ENCODE measurements at regions not wholly inside any gene's neighbourhood (a gene's known extent, or its start where the extent isn't known, plus 50 kb on each side); places are given as distances from the start of the nearest gene placed in this dataset.
"Not testable (repeated sequence)": the region's sequence is repeated elsewhere in the genome, so short reads cannot be mapped to it uniquely, and the experiment has no call there.

DNA sequence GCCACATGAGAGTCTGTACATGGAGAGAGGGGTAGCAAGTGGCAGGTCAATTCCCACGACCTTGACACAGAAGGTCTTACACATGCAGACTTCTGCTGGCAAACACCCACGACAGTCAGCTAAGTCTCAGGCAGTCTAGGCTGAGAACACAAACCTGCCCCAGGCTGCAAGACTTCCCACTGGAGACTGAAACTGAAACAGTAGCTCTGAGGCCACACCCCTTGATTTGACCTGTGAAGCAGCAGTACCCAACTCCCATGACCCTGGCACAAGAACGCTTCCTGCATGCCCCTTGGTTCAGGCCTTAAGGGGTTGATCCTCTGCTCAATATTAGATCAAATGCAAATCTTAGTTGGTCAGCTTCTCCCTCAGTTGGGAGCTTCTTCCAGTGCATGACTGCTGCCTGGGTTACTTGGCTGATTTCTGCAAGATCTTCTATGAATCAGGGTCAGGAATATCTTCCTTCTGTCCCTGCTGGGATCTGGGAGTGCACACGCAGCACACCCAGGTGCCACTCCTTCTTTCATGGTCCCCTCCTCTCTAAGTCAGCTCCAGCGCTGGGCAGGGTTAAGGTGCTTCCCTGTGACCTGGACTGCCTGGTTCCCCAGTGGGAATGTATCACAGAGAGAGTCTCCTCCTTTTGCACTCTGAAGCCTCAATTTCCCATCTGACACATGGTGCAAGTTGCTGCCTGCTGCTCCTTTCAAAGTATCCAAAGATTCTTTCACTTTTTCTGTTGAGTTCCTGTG lies 403.9 kb upstream of the NPAP1 start:
- not testable (repeated sequence) for H3K9ac ChIP-seq (ENCODE audit: low read depth in 1 of 3, low read length in 3 of 3); H3K36me3 ChIP-seq (ENCODE audit: control insufficient read depth in 3 of 3, insufficient read depth in 3 of 3, low read length in 3 of 3); H3K4me3 ChIP-seq (ENCODE audit: low read length in 3 of 3); H3K27me3 ChIP-seq (ENCODE audit: control insufficient read depth in 3 of 3, insufficient read depth in 3 of 3, low read length in 3 of 3); H3K9me3 ChIP-seq (ENCODE audit: control insufficient read depth in 3 of 3, low read length in 3 of 3); H3K27ac ChIP-seq (ENCODE audit: low read depth, low read length); H3K4me1 ChIP-seq (ENCODE audit: control insufficient read depth in 3 of 3, insufficient read depth in 3 of 3, low read length in 3 of 3)

DNA sequence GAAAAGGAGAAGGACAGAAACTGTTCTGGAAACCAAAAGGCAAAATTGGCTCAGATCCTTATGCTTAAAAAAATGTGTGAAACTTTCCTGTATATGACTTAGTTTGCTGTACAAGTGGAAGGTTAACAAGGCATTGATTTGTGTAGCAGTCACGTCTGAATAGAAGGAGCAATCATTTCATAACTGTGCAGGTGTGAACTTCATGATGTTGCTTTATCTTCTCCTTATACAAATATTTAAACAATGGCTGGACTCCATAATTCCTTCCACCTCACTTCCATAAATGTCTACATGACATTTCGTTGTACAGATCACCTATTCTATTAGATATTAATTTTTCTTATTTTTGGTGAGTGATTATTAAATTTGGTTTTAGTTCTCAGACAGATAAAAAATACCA lies 382.7 kb upstream of the NPAP1 start:
- Histone ChIP-seq H3K4me3 (ENCODE audit: low read length in 3 of 3) (no peak overlapping the region), H3K36me3 (ENCODE audit: control insufficient read depth in 3 of 3, insufficient read depth in 3 of 3, low read length in 3 of 3) (no peaks in the 10 kb centered on the region), H3K27ac (ENCODE audit: low read depth, low read length) (no peak overlapping the region), H3K4me1 (ENCODE audit: control insufficient read depth in 3 of 3, insufficient read depth in 3 of 3, low read length in 3 of 3) (no peaks in the 10 kb centered on the region), H3K27me3 (ENCODE audit: control insufficient read depth in 3 of 3, insufficient read depth in 3 of 3, low read length in 3 of 3) (no peaks in the 10 kb centered on the region), H3K9ac (ENCODE audit: low read depth in 1 of 3, low read length in 3 of 3) (no peak overlapping the region), H3K9me3 (ENCODE audit: control insufficient read depth in 3 of 3, low read length in 3 of 3) (no peaks in the 10 kb centered on the region)

DNA sequence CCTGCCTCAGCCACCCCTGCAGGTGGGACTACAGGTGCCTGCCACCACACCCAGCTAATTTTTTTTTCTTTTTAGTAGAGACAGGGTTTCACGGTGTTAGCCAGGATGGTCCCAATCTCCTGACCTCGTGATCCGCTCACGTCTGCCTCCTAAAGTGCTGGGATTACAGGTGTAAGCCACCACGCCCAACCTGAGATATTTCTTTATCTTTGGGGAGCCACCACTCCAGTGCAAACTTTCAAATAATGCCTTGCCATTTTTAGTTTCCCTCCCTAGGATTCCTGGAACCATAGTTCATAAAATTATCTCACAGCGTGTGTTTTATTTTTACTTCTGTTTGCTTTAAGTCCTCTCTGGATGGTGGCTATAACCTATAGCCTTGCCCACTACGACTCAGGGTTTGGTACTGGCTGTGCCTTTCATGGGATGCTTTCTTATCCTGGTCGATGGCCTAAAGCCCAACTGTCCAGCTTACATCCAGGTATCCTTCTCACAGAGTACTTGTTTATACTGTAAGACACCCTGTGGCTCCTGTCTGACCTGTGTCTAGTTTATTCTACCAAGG lies 374.7 kb upstream of the NPAP1 start:
- not testable (repeated sequence) for H3K9ac ChIP-seq (ENCODE audit: low read depth in 1 of 3, low read length in 3 of 3); H3K36me3 ChIP-seq (ENCODE audit: control insufficient read depth in 3 of 3, insufficient read depth in 3 of 3, low read length in 3 of 3); H3K27me3 ChIP-seq (ENCODE audit: control insufficient read depth in 3 of 3, insufficient read depth in 3 of 3, low read length in 3 of 3); H3K27ac ChIP-seq (ENCODE audit: low read depth, low read length); H3K4me1 ChIP-seq (ENCODE audit: control insufficient read depth in 3 of 3, insufficient read depth in 3 of 3, low read length in 3 of 3); H3K4me3 ChIP-seq (ENCODE audit: low read length in 3 of 3); H3K9me3 ChIP-seq (ENCODE audit: control insufficient read depth in 3 of 3, low read length in 3 of 3)

DNA sequence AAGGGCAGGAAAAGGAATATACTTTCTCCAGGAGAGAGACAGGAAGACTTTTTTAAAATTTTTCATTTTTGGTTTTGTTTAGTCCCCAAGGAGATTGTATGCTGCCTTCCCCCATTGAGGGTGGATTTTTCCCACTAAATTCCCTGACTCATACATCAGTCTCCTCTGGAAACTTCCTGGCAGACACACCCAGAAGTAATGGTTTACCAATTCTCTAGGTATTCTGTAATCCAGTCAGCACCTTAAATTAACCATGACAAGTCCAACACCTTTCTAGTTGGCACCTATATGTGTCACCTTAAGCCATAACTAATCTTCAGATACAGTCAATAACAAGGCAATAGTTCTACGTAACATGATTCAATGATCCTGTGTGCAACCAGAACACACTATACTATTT lies 373.6 kb upstream of the NPAP1 start:
- H3K36me3 ChIP-seq (ENCODE audit: control insufficient read depth in 3 of 3, insufficient read depth in 3 of 3, low read length in 3 of 3); H3K27ac ChIP-seq (ENCODE audit: low read depth, low read length); H3K4me3 ChIP-seq (ENCODE audit: low read length in 3 of 3); H3K27me3 ChIP-seq (ENCODE audit: control insufficient read depth in 3 of 3, insufficient read depth in 3 of 3, low read length in 3 of 3); H3K9ac ChIP-seq (ENCODE audit: low read depth in 1 of 3, low read length in 3 of 3); H3K9me3 ChIP-seq (ENCODE audit: control insufficient read depth in 3 of 3, low read length in 3 of 3); H3K4me1 ChIP-seq (ENCODE audit: control insufficient read depth in 3 of 3, insufficient read depth in 3 of 3, low read length in 3 of 3): not testable (repeated sequence)

DNA sequence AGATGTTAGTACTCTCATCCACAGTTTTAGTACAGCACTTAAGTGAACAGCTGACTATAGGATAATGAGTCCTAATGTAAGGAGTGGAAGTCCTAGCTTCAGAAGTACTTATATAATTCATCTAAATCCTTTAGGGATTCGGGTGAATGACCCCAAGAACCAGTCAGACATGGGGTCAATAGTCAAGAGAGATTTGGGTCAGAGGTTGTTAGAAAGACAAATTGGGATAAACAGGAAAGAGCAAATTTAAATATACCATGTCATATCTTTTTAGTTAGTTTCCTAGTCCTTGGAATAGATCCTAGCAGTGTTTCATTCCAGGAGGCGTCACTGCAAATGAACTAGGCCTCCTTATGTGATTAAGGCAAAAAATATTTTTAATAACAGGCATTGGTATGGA lies 370.8 kb upstream of the NPAP1 start:
- H3K4me3 ChIP-seq (ENCODE audit: low read length in 3 of 3); H3K27me3 ChIP-seq (ENCODE audit: control insufficient read depth in 3 of 3, insufficient read depth in 3 of 3, low read length in 3 of 3); H3K36me3 ChIP-seq (ENCODE audit: control insufficient read depth in 3 of 3, insufficient read depth in 3 of 3, low read length in 3 of 3); H3K9ac ChIP-seq (ENCODE audit: low read depth in 1 of 3, low read length in 3 of 3); H3K27ac ChIP-seq (ENCODE audit: low read depth, low read length); H3K9me3 ChIP-seq (ENCODE audit: control insufficient read depth in 3 of 3, low read length in 3 of 3); H3K4me1 ChIP-seq (ENCODE audit: control insufficient read depth in 3 of 3, insufficient read depth in 3 of 3, low read length in 3 of 3): not testable (repeated sequence)

DNA sequence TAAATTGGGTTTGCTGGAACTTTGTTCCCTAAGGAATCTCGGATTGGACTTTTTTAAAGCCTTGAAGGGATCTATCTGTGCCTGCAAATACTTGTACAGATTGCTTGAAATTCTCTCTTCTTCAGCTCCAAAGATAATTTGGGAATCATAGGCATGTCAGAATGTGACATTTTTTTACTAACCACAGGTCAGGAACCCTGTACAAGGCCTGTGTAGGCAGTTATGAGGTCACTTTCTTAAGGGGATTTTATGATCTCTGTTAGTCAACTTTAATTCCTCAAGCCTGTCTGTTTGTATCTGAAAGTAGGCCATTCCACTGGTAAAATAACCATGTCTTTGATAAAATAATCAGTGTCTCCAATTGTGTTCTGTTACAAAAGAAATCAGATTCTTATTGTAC lies 369.9 kb upstream of the NPAP1 start:
- not testable (repeated sequence) for H3K36me3 ChIP-seq (ENCODE audit: control insufficient read depth in 3 of 3, insufficient read depth in 3 of 3, low read length in 3 of 3); H3K27ac ChIP-seq (ENCODE audit: low read depth, low read length); H3K9ac ChIP-seq (ENCODE audit: low read depth in 1 of 3, low read length in 3 of 3); H3K27me3 ChIP-seq (ENCODE audit: control insufficient read depth in 3 of 3, insufficient read depth in 3 of 3, low read length in 3 of 3); H3K4me1 ChIP-seq (ENCODE audit: control insufficient read depth in 3 of 3, insufficient read depth in 3 of 3, low read length in 3 of 3); H3K4me3 ChIP-seq (ENCODE audit: low read length in 3 of 3); H3K9me3 ChIP-seq (ENCODE audit: control insufficient read depth in 3 of 3, low read length in 3 of 3)

DNA sequence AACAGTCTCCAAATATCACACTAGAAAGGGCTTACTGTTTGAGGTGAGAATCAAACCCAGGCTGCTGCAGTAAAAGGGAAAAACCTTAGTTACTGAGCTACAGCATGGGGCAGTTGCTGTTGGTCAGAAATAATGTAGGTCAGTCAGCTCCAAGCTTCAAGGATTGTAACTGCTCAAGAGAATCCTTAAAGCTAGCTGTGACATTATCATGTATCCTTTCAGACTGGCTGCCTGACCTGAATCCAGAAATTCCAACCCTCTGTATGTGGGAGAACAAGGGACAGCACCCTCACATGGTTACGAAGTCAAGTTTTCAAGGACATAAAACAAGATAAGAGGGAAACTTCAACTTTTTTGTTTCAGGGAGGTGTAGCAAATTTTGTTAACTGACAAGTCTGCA lies 365.9 kb upstream of the NPAP1 start:
- H3K36me3 ChIP-seq (ENCODE audit: control insufficient read depth in 3 of 3, insufficient read depth in 3 of 3, low read length in 3 of 3); H3K27ac ChIP-seq (ENCODE audit: low read depth, low read length); H3K4me3 ChIP-seq (ENCODE audit: low read length in 3 of 3); H3K4me1 ChIP-seq (ENCODE audit: control insufficient read depth in 3 of 3, insufficient read depth in 3 of 3, low read length in 3 of 3); H3K9me3 ChIP-seq (ENCODE audit: control insufficient read depth in 3 of 3, low read length in 3 of 3); H3K27me3 ChIP-seq (ENCODE audit: control insufficient read depth in 3 of 3, insufficient read depth in 3 of 3, low read length in 3 of 3); H3K9ac ChIP-seq (ENCODE audit: low read depth in 1 of 3, low read length in 3 of 3): not testable (repeated sequence)

DNA sequence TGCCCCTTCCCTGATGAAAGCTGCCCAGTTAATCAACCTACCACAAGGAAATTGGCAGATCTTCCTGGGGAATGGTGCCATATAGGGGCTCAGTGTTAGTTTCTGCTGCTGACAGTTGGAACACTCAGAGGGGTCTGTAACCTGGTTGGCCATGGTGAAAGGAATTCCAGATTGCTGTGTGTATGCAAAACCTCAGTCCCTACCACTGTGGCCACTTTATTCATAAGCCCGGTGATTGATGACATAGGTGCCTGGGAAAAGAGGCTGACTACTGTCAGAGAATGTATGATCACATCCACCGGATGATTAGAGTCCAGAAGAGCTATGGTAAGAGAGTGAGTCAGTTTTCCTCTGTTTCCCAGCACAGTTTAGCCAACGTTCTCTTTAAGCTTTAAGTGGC lies 363.9 kb upstream of the NPAP1 start:
- not testable (repeated sequence) for H3K4me1 ChIP-seq (ENCODE audit: control insufficient read depth in 3 of 3, insufficient read depth in 3 of 3, low read length in 3 of 3)

DNA sequence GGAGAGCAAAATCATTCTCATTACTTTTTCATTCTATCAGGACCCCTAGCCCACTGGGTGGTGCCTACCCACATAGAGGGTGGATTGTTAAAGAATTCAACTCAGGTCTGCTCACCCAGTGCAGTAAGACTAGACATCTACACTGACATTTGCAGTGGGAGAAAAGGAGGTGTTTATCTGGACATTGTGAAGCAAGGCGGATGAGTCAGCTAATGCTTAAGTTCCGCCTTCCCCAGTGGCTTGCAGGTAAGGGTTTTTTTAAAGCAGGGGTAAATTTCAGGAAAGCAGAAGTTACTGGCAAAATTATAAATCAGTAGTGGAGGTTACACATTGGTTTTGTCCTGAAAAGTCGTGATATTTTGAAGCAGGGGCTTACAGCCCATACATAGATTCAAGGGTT lies 359.2 kb upstream of the NPAP1 start:
- H3K4me3 ChIP-seq (ENCODE audit: low read length in 3 of 3); H3K9ac ChIP-seq (ENCODE audit: low read depth in 1 of 3, low read length in 3 of 3); H3K4me1 ChIP-seq (ENCODE audit: control insufficient read depth in 3 of 3, insufficient read depth in 3 of 3, low read length in 3 of 3); H3K9me3 ChIP-seq (ENCODE audit: control insufficient read depth in 3 of 3, low read length in 3 of 3); H3K36me3 ChIP-seq (ENCODE audit: control insufficient read depth in 3 of 3, insufficient read depth in 3 of 3, low read length in 3 of 3); H3K27me3 ChIP-seq (ENCODE audit: control insufficient read depth in 3 of 3, insufficient read depth in 3 of 3, low read length in 3 of 3); H3K27ac ChIP-seq (ENCODE audit: low read depth, low read length): not testable (repeated sequence)

More for the DNA sequence above, 363.9 kb upstream of the NPAP1 start:
- not testable (repeated sequence) for H3K4me3 ChIP-seq (ENCODE audit: low read length in 3 of 3); H3K36me3 ChIP-seq (ENCODE audit: control insufficient read depth in 3 of 3, insufficient read depth in 3 of 3, low read length in 3 of 3); H3K9me3 ChIP-seq (ENCODE audit: control insufficient read depth in 3 of 3, low read length in 3 of 3); H3K27me3 ChIP-seq (ENCODE audit: control insufficient read depth in 3 of 3, insufficient read depth in 3 of 3, low read length in 3 of 3); H3K9ac ChIP-seq (ENCODE audit: low read depth in 1 of 3, low read length in 3 of 3); H3K27ac ChIP-seq (ENCODE audit: low read depth, low read length)

DNA sequence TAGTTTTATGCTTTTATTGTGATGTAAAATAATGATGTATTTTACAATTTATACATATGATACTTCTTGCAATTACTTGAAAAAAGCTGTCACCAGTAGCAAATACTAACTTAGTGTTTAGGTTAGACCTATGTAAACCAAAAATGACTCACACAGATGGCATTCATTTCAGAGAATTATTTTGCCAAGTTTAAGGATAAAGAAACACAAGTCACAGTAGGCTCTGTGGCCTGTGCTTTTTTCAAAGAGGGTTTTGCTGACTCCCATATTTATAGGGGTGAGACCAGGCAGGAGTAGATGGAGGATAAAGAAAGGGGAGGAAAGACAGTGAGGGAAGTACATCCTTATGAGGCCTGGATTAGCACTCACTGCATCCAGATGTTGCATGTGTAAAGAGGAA lies 356.6 kb upstream of the NPAP1 start:
- Histone ChIP-seq H3K9ac (ENCODE audit: low read depth in 1 of 3, low read length in 3 of 3) (no peak overlapping the region), H3K27ac (ENCODE audit: low read depth, low read length) (no peak overlapping the region), H3K4me3 (ENCODE audit: low read length in 3 of 3) (no peak overlapping the region), H3K4me1 (ENCODE audit: control insufficient read depth in 3 of 3, insufficient read depth in 3 of 3, low read length in 3 of 3) (no peaks in the 10 kb centered on the region), H3K36me3 (ENCODE audit: control insufficient read depth in 3 of 3, insufficient read depth in 3 of 3, low read length in 3 of 3) (no peaks in the 10 kb centered on the region), H3K9me3 (ENCODE audit: control insufficient read depth in 3 of 3, low read length in 3 of 3) (no peaks in the 10 kb centered on the region), H3K27me3 (ENCODE audit: control insufficient read depth in 3 of 3, insufficient read depth in 3 of 3, low read length in 3 of 3) (no peaks in the 10 kb centered on the region)

DNA sequence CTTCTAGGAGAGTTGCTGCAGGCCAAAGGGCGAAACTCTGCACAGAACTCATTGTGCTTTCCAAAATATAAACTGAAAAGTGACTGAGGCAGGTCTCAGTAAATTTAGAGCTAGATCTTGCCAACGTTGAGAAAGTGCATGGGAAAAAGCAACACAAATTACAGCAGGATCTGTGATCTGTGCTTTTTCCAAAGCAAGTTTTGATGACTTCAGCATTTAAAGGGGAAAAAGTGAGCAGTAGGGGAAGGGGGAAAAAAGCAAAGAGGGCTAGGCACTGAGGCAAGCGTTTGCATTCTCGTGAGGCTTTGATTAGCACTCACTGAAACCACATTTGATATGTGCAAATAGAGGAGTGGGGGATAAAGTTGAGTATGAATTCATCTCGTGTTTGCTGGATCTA lies 351.5 kb upstream of the NPAP1 start:
- not testable (repeated sequence) for H3K4me1 ChIP-seq (ENCODE audit: control insufficient read depth in 3 of 3, insufficient read depth in 3 of 3, low read length in 3 of 3); H3K4me3 ChIP-seq (ENCODE audit: low read length in 3 of 3); H3K9ac ChIP-seq (ENCODE audit: low read depth in 1 of 3, low read length in 3 of 3); H3K36me3 ChIP-seq (ENCODE audit: control insufficient read depth in 3 of 3, insufficient read depth in 3 of 3, low read length in 3 of 3); H3K27ac ChIP-seq (ENCODE audit: low read depth, low read length); H3K27me3 ChIP-seq (ENCODE audit: control insufficient read depth in 3 of 3, insufficient read depth in 3 of 3, low read length in 3 of 3); H3K9me3 ChIP-seq (ENCODE audit: control insufficient read depth in 3 of 3, low read length in 3 of 3)

All from skeletal muscle tissue (tissue), 3 donors.